HEK293T (cell line): ENCODE measurements at regions not wholly inside any gene's neighbourhood (a gene's known extent, or its start where the extent isn't known, plus 50 kb on each side); places are given as distances from the start of the nearest gene placed in this dataset.
"Not testable (repeated sequence)": the region's sequence is repeated elsewhere in the genome, so short reads cannot be mapped to it uniquely, and the experiment has no call there.

Experiments
- CTCF ChIA-PET: fragments of 350-600 bp; formaldehyde crosslinking; extraction: SDS; loops from one replicate; lab custom pipeline; 2021; ENCODE audit warnings: antibody characterized with exemption, inconsistent platforms; lab: Yijun Ruan, JAX
- POLR2A ChIA-PET: fragments of 350-600 bp; formaldehyde crosslinking; extraction: SDS; loops from one replicate; lab custom pipeline; 2020; ENCODE audit warnings: antibody characterized with exemption, inconsistent platforms; lab: Yijun Ruan, JAX
- DNase-seq: peaks from one replicate; pipeline ENCODE4 v3.0.0; 2012; ENCODE audit warnings: mixed read lengths; ENCODE audit errors: extremely low spot score
- ARNT ChIP-seq: fragments of 450-650 bp; IDR thresholded peaks from 2 replicates; pipeline ENCODE4 v1.6.1; 2017; ENCODE audit warnings: mild to moderate bottlenecking
- BHLHE40 ChIP-seq: fragments of 450-650 bp; IDR thresholded peaks from 2 replicates; pipeline ENCODE4 v1.6.1; 2016; ENCODE audit warnings: mild to moderate bottlenecking, moderate library complexity, borderline replicate concordance
- CTBP1 ChIP-seq: fragments of 450-650 bp; IDR thresholded peaks from 2 replicates; pipeline ENCODE4 v1.6.1; 2016; ENCODE audit warnings: borderline replicate concordance
- ELF4 ChIP-seq: fragments of 450-650 bp; IDR thresholded peaks from 2 replicates; pipeline ENCODE4 v1.6.1; 2017; ENCODE audit warnings: antibody characterized with exemption
- FOXA1 ChIP-seq: fragments of 450-650 bp; IDR thresholded peaks from 2 replicates; pipeline ENCODE4 v1.6.1; 2016; ENCODE audit warnings: mild to moderate bottlenecking
- FOXK2 ChIP-seq: fragments of 450-650 bp; IDR thresholded peaks from 2 replicates; pipeline ENCODE4 v1.6.1; 2016; ENCODE audit warnings: mild to moderate bottlenecking
- FOXM1 ChIP-seq: fragments of 450-650 bp; IDR thresholded peaks from 2 replicates; pipeline ENCODE4 v1.6.1; 2017; ENCODE audit warnings: mild to moderate bottlenecking, borderline replicate concordance
- HDGF ChIP-seq: fragments of 450-650 bp; IDR thresholded peaks from 2 replicates; pipeline ENCODE4 v1.6.1; 2017; ENCODE audit warnings: antibody characterized with exemption, borderline replicate concordance
- L3MBTL2 ChIP-seq: fragments of 450-650 bp; conservative IDR thresholded peaks from 2 replicates; pipeline ENCODE4 v1.6.1; 2016; ENCODE audit warnings: mild to moderate bottlenecking
- LEF1 ChIP-seq: fragments of 450-650 bp; IDR thresholded peaks from 2 replicates; pipeline ENCODE4 v1.6.1; 2017; ENCODE audit warnings: mild to moderate bottlenecking, borderline replicate concordance
- NFRKB ChIP-seq: fragments of 450-650 bp; IDR thresholded peaks from 2 replicates; pipeline ENCODE4 v1.6.1; 2016; ENCODE audit warnings: mild to moderate bottlenecking, moderate library complexity
- PKNOX1 ChIP-seq: fragments of 450-650 bp; IDR thresholded peaks from 2 replicates; pipeline ENCODE4 v1.6.1; 2016
- SP1 ChIP-seq: fragments of 450-650 bp; IDR thresholded peaks from 2 replicates; pipeline ENCODE4 v1.6.1; 2017
- SUZ12 ChIP-seq: fragments of 450-650 bp; IDR thresholded peaks from 2 replicates; pipeline ENCODE4 v1.6.1; 2016; ENCODE audit warnings: mild to moderate bottlenecking
- TARDBP ChIP-seq: fragments of 450-650 bp; IDR thresholded peaks from 2 replicates; pipeline ENCODE4 v1.6.1; 2016
- ZNF384 ChIP-seq: fragments of 450-650 bp; IDR thresholded peaks from 2 replicates; pipeline ENCODE4 v1.6.1; 2016

GRCh38 chr6:74256781-74257180 lies 560.8 kb downstream of the CD109 start:
- ChIA-PET POLR2A (no interaction called here), CTCF (no interaction called here)
- DNase-seq = no peak
- no peak for TF ChIP-seq PKNOX1
- no peak for TF ChIP-seq FOXM1
- no peak for TF ChIP-seq CTBP1
- TF ChIP-seq HDGF = no peak
- no peak for TF ChIP-seq L3MBTL2
- no peak for TF ChIP-seq SP1
- TF ChIP-seq TARDBP = no peak
- TF ChIP-seq FOXA1 = no peak
- TF ChIP-seq BHLHE40 = no peak
- TF ChIP-seq ARNT = no peak
- TF ChIP-seq SUZ12 = no peak
- TF ChIP-seq ZNF384 = no peak
- TF ChIP-seq NFRKB = no peak
- TF ChIP-seq LEF1 = no peak
- no peak for TF ChIP-seq FOXK2
- no peak for TF ChIP-seq ELF4

GRCh38 chr6:74256381-74256780 lies 560.4 kb downstream of the CD109 start:
- ChIA-PET CTCF (no interaction called here), POLR2A (no interaction called here)
- no peak for DNase-seq
- TF ChIP-seq HDGF (no peak), ZNF384 (no peak), LEF1 (no peak), SP1 (no peak), FOXA1 (no peak), BHLHE40 (no peak), FOXK2 (no peak), SUZ12 (no peak), ARNT (no peak), NFRKB (no peak), PKNOX1 (no peak), CTBP1 (no peak), FOXM1 (no peak), ELF4 (no peak), L3MBTL2 (no peak)

DNA sequence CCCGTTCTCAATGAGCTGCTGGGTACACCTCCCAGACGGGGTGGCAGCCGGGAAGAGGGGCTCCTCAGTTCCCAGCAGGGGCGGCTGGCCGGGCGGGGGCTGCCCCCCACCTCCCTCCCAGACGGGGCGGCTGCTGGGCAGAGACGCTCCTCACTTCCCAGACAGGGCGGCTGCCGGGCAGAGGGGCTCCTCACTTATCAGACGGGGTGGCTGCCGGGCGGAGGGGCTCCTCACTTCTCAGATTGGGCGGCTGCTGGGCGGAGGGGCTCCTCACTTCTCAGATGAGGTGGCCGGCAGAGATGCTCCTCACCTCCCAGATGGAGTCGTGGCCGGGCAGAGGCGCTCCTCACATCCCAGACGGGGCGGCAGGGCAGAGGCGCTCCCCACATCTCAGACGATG lies 559.0 kb downstream of the CD109 start:
- CTCF ChIA-PET, POLR2A ChIA-PET, DNase-seq: not testable (repeated sequence)

GRCh38 chr6:74254147-74254546 lies 558.1 kb downstream of the CD109 start:
- POLR2A ChIA-PET, DNase-seq, CTCF ChIA-PET: not testable (repeated sequence)

GRCh38 chr6:74253261-74253660 lies 557.3 kb downstream of the CD109 start:
- CTCF ChIA-PET = no interaction called here
- POLR2A ChIA-PET = no interaction called here
- TF ChIP-seq NFRKB (no peak), FOXK2 (no peak), SP1 (no peak), BHLHE40 (no peak), ELF4 (no peak), FOXM1 (no peak), TARDBP (no peak), PKNOX1 (no peak), HDGF (no peak), CTBP1 (no peak)
- no peak for DNase-seq

- TF ChIP-seq TARDBP (no peak), FOXK2 (no peak), L3MBTL2 (no peak), SP1 (no peak), HDGF (no peak), SUZ12 (no peak), CTBP1 (no peak), NFRKB (no peak), ELF4 (no peak), LEF1 (no peak), ZNF384 (no peak), FOXM1 (no peak), BHLHE40 (no peak), PKNOX1 (no peak), ARNT (no peak), FOXA1 (no peak)
- CTCF ChIA-PET = no interaction called here
- POLR2A ChIA-PET = no interaction called here
- DNase-seq = no peak
These were observed 554.3 kb downstream of the CD109 start for GRCh38 chr6:74250161-74250818.
